Endothelial cell of umbilical vein (primary cell): ENCODE measurements at regions not wholly inside any gene's neighbourhood (a gene's known extent, or its start where the extent isn't known, plus 50 kb on each side); places are given as distances from the start of the nearest gene placed in this dataset.

Source experiments
- CTCF ChIP-seq, 2 donors: IDR thresholded peaks; 1 replicate in 1 of 2; 2 replicates in 1 of 2; pipeline ENCODE4 v1.5.1; 2011; ENCODE audit warnings: low read length in 2 of 2, mild to moderate bottlenecking in 2 of 2, moderate library complexity in 2 of 2, control low read depth in 1 of 2, inconsistent platforms in 1 of 2, low read depth in 1 of 2; ENCODE audit not compliant: insufficient read depth in 1 of 2; ENCODE audit errors: extremely low read depth in 1 of 2
- EZH2 ChIP-seq: IDR thresholded peaks from 2 replicates; pipeline ENCODE4 v1.6.1; 2012; ENCODE audit warnings: borderline replicate concordance, low read depth, mild to moderate bottlenecking, moderate library complexity, low read length, inconsistent platforms; ENCODE audit not compliant: severe bottlenecking
- FOS ChIP-seq: IDR thresholded peaks from 2 replicates; pipeline ENCODE4 v1.6.1; 2011; ENCODE audit warnings: mild to moderate bottlenecking, low read length, moderate library complexity, borderline replicate concordance; ENCODE audit not compliant: insufficient read depth
- GATA2 ChIP-seq: IDR thresholded peaks from 2 replicates; pipeline ENCODE4 v1.7.0; 2011; ENCODE audit warnings: low read depth, mild to moderate bottlenecking, moderate library complexity, mixed read lengths, low read length; ENCODE audit not compliant: insufficient read length, insufficient read depth
- JUN ChIP-seq: IDR thresholded peaks from 2 replicates; pipeline ENCODE4 v1.6.1; 2011; ENCODE audit warnings: borderline replicate concordance, low read depth; ENCODE audit not compliant: insufficient read length, insufficient read depth
- MAX ChIP-seq: IDR thresholded peaks from 2 replicates; pipeline ENCODE4 v1.6.1; 2011; ENCODE audit not compliant: insufficient read depth, insufficient read length
- MYC ChIP-seq: IDR thresholded peaks from one replicate; pipeline ENCODE4 v1.6.1; 2011; ENCODE audit warnings: mild to moderate bottlenecking, low read depth, low read length
- POLR2A ChIP-seq: IDR thresholded peaks from 2 replicates; pipeline ENCODE4 v1.6.1; 2012; ENCODE audit warnings: low read depth, mild to moderate bottlenecking, control low read depth, low read length
- POLR2AphosphoS5 ChIP-seq: IDR thresholded peaks from 2 replicates; pipeline ENCODE4 v1.6.1; 2012; ENCODE audit warnings: low read depth, mild to moderate bottlenecking, control low read depth, low read length, moderate library complexity; ENCODE audit not compliant: insufficient read depth

GRCh38 chrX:122566401-122566800, 617.7 kb upstream of the GRIA3 start:
- TF ChIP-seq CTCF (IDR thresholded peaks at IDR 0.05; ENCODE audit: extremely low read depth in 1 of 2, insufficient read depth in 1 of 2, low read depth in 1 of 2, low read length in 2 of 2): no peak
- no peak for TF ChIP-seq EZH2
- no peak for TF ChIP-seq MAX
- TF ChIP-seq POLR2AphosphoS5: no peak
- no peak for TF ChIP-seq POLR2A
- no peak for TF ChIP-seq MYC
- no peak for TF ChIP-seq FOS
- no peak for TF ChIP-seq JUN
- no peak for TF ChIP-seq GATA2
